H9 (cell line): ENCODE measurements at regions not wholly inside any gene's neighbourhood (a gene's known extent, or its start where the extent isn't known, plus 50 kb on each side); places are given as distances from the start of the nearest gene placed in this dataset.

ENCODE experiments used
- DNase-seq: peaks from one replicate; pipeline ENCODE4 v3.0.0-alpha.2; 2017
- H2AFZ ChIP-seq: one replicate; pipeline ENCODE4 v1.6.1; 2013; ENCODE audit warnings: mild to moderate bottlenecking, low read length, control low read depth, moderate library complexity
- H2AK5ac ChIP-seq: 2 replicates; pipeline ENCODE4 v1.6.1; 2013; ENCODE audit warnings: low read length, control low read depth, mixed read lengths; ENCODE audit not compliant: insufficient read length
- H2BK120ac ChIP-seq: one replicate; pipeline ENCODE4 v1.6.1; 2013; ENCODE audit warnings: low read depth, mild to moderate bottlenecking, low read length, control low read depth, inconsistent platforms; ENCODE audit not compliant: poor library complexity, severe bottlenecking
- H2BK12ac ChIP-seq: 2 replicates; pipeline ENCODE4 v1.6.1; 2013; ENCODE audit warnings: low read length, control low read depth, mixed read lengths, low read depth; ENCODE audit not compliant: insufficient read length
- H2BK15ac ChIP-seq: 2 replicates; pipeline ENCODE4 v1.6.1; 2013; ENCODE audit warnings: low read depth, low read length, control low read depth
- H2BK20ac ChIP-seq: one replicate; pipeline ENCODE4 v1.6.1; 2013; ENCODE audit warnings: low read depth, mild to moderate bottlenecking, low read length, control low read depth, inconsistent platforms; ENCODE audit not compliant: poor library complexity, severe bottlenecking
- H2BK5ac ChIP-seq: 2 replicates; pipeline ENCODE4 v1.6.1; 2013; ENCODE audit warnings: low read length, control low read depth, mixed read lengths; ENCODE audit not compliant: insufficient read length
- H3K14ac ChIP-seq: 2 replicates; pipeline ENCODE4 v1.6.1; 2013; ENCODE audit warnings: low read length, control low read depth; ENCODE audit not compliant: insufficient read depth
- H3K18ac ChIP-seq: 2 replicates; pipeline ENCODE4 v1.6.1; 2013; ENCODE audit warnings: low read depth, mild to moderate bottlenecking, mixed read lengths, low read length, control low read depth; ENCODE audit not compliant: insufficient read length
- H3K23ac ChIP-seq: 2 replicates; pipeline ENCODE4 v1.6.1; 2013; ENCODE audit warnings: low read length, control low read depth, mixed read lengths, low read depth; ENCODE audit not compliant: insufficient read length
- H3K23me2 ChIP-seq: 2 replicates; pipeline ENCODE4 v1.6.1; 2013; ENCODE audit warnings: low read depth, mild to moderate bottlenecking, mixed read lengths, low read length, control low read depth; ENCODE audit not compliant: insufficient read length, poor library complexity, severe bottlenecking
- H3K27ac ChIP-seq: 2 replicates; pipeline ENCODE4 v1.5.1; 2013; ENCODE audit warnings: low read length, control low read depth, mixed read lengths, low read depth; ENCODE audit not compliant: insufficient read length
- H3K27me3 ChIP-seq: 2 replicates; pipeline ENCODE4 v1.6.1; 2013; ENCODE audit warnings: low read length, control low read depth, inconsistent platforms; ENCODE audit not compliant: insufficient read depth
- H3K4ac ChIP-seq: 2 replicates; pipeline ENCODE4 v1.6.1; 2013; ENCODE audit warnings: low read depth, mild to moderate bottlenecking, control low read depth, inconsistent platforms, low read length, moderate library complexity
- H3K4me1 ChIP-seq: 2 replicates; pipeline ENCODE4 v1.6.1; 2013; ENCODE audit warnings: low read length, control low read depth, inconsistent platforms; ENCODE audit not compliant: insufficient read depth
- H3K4me2 ChIP-seq: 2 replicates; pipeline ENCODE4 v1.6.1; 2013; ENCODE audit warnings: low read length, control low read depth, mixed read lengths; ENCODE audit not compliant: insufficient read length, insufficient read depth
- H3K56ac ChIP-seq: 2 replicates; pipeline ENCODE4 v1.6.1; 2013; ENCODE audit warnings: low read depth, mild to moderate bottlenecking, mixed read lengths, low read length, control low read depth; ENCODE audit not compliant: insufficient read length
- H3K79me1 ChIP-seq: 2 replicates; pipeline ENCODE4 v1.6.1; 2013; ENCODE audit warnings: low read depth, mild to moderate bottlenecking, moderate library complexity, low read length, control low read depth, inconsistent platforms; ENCODE audit not compliant: insufficient read depth, poor library complexity, severe bottlenecking
- H3K79me2 ChIP-seq: 2 replicates; pipeline ENCODE4 v1.6.1; 2013; ENCODE audit warnings: low read length, control low read depth, inconsistent platforms; ENCODE audit not compliant: insufficient read depth
- H3K9ac ChIP-seq: 2 replicates; pipeline ENCODE4 v1.6.1; 2013; ENCODE audit warnings: low read length, control low read depth, mixed read lengths; ENCODE audit not compliant: insufficient read length; ENCODE audit errors: extremely low read depth
- H3K9me3 ChIP-seq: one replicate; pipeline ENCODE4 v1.6.1; 2013; ENCODE audit warnings: low read depth, low read length, inconsistent platforms; ENCODE audit not compliant: control insufficient read depth
- H3T11ph ChIP-seq: one replicate; pipeline ENCODE4 v1.6.1; 2013; ENCODE audit warnings: mild to moderate bottlenecking, low read length, control low read depth, inconsistent platforms
- H4K20me1 ChIP-seq: one replicate; pipeline ENCODE4 v1.6.1; 2013; ENCODE audit not compliant: control insufficient read depth, insufficient read length, insufficient read depth
- H4K5ac ChIP-seq: 2 replicates; pipeline ENCODE4 v1.6.1; 2013; ENCODE audit warnings: low read depth, mild to moderate bottlenecking, mixed read lengths, low read length, control low read depth; ENCODE audit not compliant: insufficient read length
- H4K8ac ChIP-seq: replicated peaks from 2 replicates; pipeline ENCODE4 v1.6.1; 2013; ENCODE audit warnings: low read length, control low read depth, mixed read lengths, low read depth; ENCODE audit not compliant: insufficient read length
- H4K91ac ChIP-seq: 2 replicates; pipeline ENCODE4 v1.6.1; 2013; ENCODE audit warnings: low read depth, mild to moderate bottlenecking, moderate library complexity, mixed read lengths, low read length, control low read depth; ENCODE audit not compliant: insufficient read length
- H3K27ac Mint-ChIP-seq, 3 experiments: 2 replicates in 2 of 3; 3 replicates in 1 of 3; pipeline ENCODE4 v1.8.0; 2020 to 2021; ENCODE audit warnings: mixed read lengths in 3 of 3, mild to moderate bottlenecking in 1 of 3, moderate library complexity in 1 of 3
- H3K27me3 Mint-ChIP-seq: 2 replicates; pipeline ENCODE4 v1.8.0; 2021; ENCODE audit warnings: low read depth, mild to moderate bottlenecking, moderate library complexity, mixed read lengths
- H3K36me3 Mint-ChIP-seq, 3 experiments: 2 replicates in 2 of 3; 3 replicates in 1 of 3; pipeline ENCODE4 v1.8.0; 2020 to 2021; ENCODE audit warnings: low read depth in 3 of 3, mixed read lengths in 3 of 3; ENCODE audit not compliant: insufficient read depth in 1 of 3
- H3K4me1 Mint-ChIP-seq, 2 experiments: 2 replicates each; pipeline ENCODE4 v1.8.0; 2020; ENCODE audit warnings: mixed read lengths in 2 of 2
- H3K4me3 Mint-ChIP-seq, 2 experiments: 2 replicates in 1 of 2; 3 replicates in 1 of 2; pipeline ENCODE4 v1.8.0; 2020 to 2021; ENCODE audit warnings: mild to moderate bottlenecking in 2 of 2, mixed read lengths in 2 of 2, moderate library complexity in 1 of 2
- H3K9me3 Mint-ChIP-seq, 2 experiments: 2 replicates in 1 of 2; 3 replicates in 1 of 2; pipeline ENCODE4 v1.8.0; 2020; ENCODE audit warnings: mild to moderate bottlenecking in 2 of 2, mixed read lengths in 2 of 2, moderate library complexity in 1 of 2
- WGBS: extraction: QIAGEN DNeasy Blood & Tissue Kit; methylation state at CpG from one replicate; pipeline ENCODE4 v1.1.7; 2013; ENCODE audit warnings: missing lambda C conversion rate, low lambda C conversion rate, mixed read lengths; ENCODE audit not compliant: insufficient read length; ENCODE audit errors: extremely low coverage; 5-methylcytosine and 5-hydroxymethylcytosine counted together
- TF ChIP-seq, protein P1 (sequence below): fragments of 200-600 bp; sonication (generic); conservative IDR thresholded peaks from 3 replicates; pipeline ENCODE4 v1.8.0; 2021; ENCODE audit warnings: antibody characterized with exemption, mild to moderate bottlenecking

DNA sequence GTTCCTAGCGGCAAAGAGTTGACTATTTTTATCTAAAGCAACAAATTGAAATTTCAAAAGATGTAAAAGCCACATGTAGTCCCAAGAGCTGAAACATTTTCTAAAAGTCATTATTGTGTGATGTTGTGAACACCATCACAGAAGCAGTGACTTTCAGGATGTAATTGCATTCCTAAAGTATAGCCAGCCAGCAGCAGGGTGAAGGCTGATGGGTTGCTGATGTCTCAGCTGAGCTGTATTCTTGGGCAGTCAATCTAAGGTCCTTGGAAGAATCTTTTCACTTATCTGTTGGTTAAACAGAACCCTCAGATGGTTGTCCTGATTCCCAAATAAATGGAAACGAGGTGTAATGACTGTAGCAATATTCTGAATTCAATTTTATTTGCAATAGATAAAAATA is 237.4 kb upstream of the WWC1 start:
- peaks cover 16 to 19% of the 10 kb centered on the region in 2 experiments for H3K9me3 Mint-ChIP-seq
- H3K4me3 Mint-ChIP-seq = no peak overlapping the region
- H3K4me1 Mint-ChIP-seq = 0 out of 4 replicates have a peak, but pooled peaks cover 0 to 3% of the 10 kb centered on the region in 2 experiments
- Histone ChIP-seq H3K18ac (no peak overlapping the region), H3K14ac (no peak overlapping the region), H3K4me2 (no peak overlapping the region), H3K4me1 (no peaks in the 10 kb centered on the region), H2BK12ac (no peak overlapping the region), H2AK5ac (no peak overlapping the region), H3K23me2 (no peaks in the 10 kb centered on the region), H2AFZ (no peak overlapping the region), H4K91ac (no peak overlapping the region), H3K9ac (no peak overlapping the region), H2BK5ac (no peak overlapping the region), H3K56ac (no peak overlapping the region), H2BK15ac (no peak overlapping the region), H3K79me1 (no peaks in the 10 kb centered on the region), H2BK20ac (no peak overlapping the region), H3K79me2 (no peaks in the 10 kb centered on the region), H3K27ac (no peak overlapping the region), H3K27me3 (no peaks in the 10 kb centered on the region), H2BK120ac (no peak overlapping the region), H3K23ac (no peak overlapping the region), H4K5ac (no peak overlapping the region), H4K8ac (no peak overlapping the region), H3K4ac (no peak overlapping the region), H3T11ph (no peak overlapping the region), H4K20me1 (no peaks in the 10 kb centered on the region), H3K9me3 (peaks cover 8% of the 10 kb centered on the region)
- no peak for DNase-seq
- no peak overlapping the region for H3K27ac Mint-ChIP-seq
- H3K36me3 Mint-ChIP-seq = peaks cover 12 to 18% (median 13%) of the 10 kb centered on the region in 3 experiments
- no peaks in the 10 kb centered on the region for H3K27me3 Mint-ChIP-seq
- TF ChIP-seq, protein P1, sequence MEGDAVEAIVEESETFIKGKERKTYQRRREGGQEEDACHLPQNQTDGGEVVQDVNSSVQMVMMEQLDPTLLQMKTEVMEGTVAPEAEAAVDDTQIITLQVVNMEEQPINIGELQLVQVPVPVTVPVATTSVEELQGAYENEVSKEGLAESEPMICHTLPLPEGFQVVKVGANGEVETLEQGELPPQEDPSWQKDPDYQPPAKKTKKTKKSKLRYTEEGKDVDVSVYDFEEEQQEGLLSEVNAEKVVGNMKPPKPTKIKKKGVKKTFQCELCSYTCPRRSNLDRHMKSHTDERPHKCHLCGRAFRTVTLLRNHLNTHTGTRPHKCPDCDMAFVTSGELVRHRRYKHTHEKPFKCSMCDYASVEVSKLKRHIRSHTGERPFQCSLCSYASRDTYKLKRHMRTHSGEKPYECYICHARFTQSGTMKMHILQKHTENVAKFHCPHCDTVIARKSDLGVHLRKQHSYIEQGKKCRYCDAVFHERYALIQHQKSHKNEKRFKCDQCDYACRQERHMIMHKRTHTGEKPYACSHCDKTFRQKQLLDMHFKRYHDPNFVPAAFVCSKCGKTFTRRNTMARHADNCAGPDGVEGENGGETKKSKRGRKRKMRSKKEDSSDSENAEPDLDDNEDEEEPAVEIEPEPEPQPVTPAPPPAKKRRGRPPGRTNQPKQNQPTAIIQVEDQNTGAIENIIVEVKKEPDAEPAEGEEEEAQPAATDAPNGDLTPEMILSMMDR = no peak
- WGBS = no CpG with 5 or more reads among the region's 2 CpGs
